Epithelial cell of esophagus (primary cell): ENCODE measurements at regions not wholly inside any gene's neighbourhood (a gene's known extent, or its start where the extent isn't known, plus 50 kb on each side); places are given as distances from the start of the nearest gene placed in this dataset.
A peak's percentile ranks its signal among the peaks of the same experiment; 100 is the strongest.
"Not testable (repeated sequence)": the region's sequence is repeated elsewhere in the genome, so short reads cannot be mapped to it uniquely, and the experiment has no call there.

Experiments
- DNase-seq: peaks from one replicate; pipeline ENCODE4 v3.0.0; 2010; ENCODE audit warnings: low read depth
- H3K4me3 ChIP-seq: 2 replicates; pipeline ENCODE4 v1.5.1; 2011; ENCODE audit warnings: mild to moderate bottlenecking, low read length, control low read depth
- CTCF ChIP-seq: IDR thresholded peaks from 2 replicates; pipeline ENCODE4 v1.5.1; 2011; ENCODE audit warnings: low read depth, mild to moderate bottlenecking, low read length, control low read depth, inconsistent platforms; ENCODE audit not compliant: insufficient read depth; ENCODE audit errors: missing control alignments

DNA sequence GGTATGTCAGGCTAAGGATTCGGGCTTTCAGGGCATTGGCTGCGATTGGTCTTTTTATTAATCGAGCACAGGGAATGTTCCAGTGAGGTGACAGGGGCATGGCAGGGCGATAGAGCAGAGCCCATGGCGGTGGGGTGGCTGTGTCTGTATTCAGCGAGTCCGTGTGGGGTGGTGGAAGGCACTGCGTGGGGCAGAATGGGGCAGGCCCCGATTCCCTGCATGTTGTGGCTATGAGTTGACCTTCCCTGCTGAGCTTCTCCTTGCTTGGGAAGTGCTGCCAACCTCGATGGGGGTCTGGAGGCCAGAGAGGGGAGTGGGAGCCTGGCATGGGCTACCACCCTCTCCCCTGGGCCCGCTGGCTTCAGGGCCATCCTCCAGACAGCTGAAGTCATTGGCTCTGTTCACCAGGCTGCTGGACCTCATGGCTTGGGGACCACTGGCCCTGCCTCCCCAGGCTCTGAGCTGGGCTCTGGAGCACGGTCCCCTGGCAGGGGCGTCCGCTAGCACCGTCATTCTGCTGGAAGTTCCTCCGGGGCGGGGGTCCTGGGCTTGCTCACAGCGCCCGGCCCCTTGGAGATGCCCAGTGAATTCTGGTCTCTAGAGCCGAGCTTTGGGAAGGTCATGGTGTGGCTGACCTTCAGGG lies 92.1 kb downstream of the NPIPB11 start:
- H3K4me3 ChIP-seq: no peak overlapping the region
- no peak for TF ChIP-seq CTCF
- DNase-seq: no peak

DNA sequence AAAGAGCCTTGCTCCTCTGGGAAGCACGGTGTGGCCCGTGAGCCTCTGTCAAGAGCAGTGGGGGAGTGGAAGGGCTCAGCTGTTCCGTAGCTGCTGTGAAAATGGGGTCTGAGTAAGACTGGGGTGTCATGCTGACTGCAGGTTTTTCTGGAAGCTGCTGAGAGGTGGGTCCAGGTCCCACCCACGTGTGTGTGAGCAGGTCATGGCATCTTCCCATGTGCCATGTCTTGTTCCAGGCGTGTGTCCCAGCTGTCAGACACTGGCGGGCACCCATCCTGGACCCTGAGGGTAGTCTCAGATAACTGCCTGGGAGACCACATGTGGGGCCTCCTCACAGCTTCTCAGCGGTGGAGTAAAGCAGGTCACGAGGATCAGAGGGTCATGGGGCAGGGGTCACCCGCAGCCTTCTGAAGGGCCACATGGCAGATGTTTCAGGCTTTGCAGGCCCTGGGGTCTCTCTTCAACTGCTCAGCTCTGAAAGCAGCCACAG lies 92.9 kb downstream of the NPIPB11 start:
- DNase-seq: no peak
- no peak overlapping the region for H3K4me3 ChIP-seq
- no peak for TF ChIP-seq CTCF

- H3K4me3 ChIP-seq: no peak overlapping the region
- TF ChIP-seq CTCF: no peak
- no peak for DNase-seq
Measured at GRCh38 chr16:29312835-29313558, 93.5 kb downstream of the NPIPB11 start.

DNA sequence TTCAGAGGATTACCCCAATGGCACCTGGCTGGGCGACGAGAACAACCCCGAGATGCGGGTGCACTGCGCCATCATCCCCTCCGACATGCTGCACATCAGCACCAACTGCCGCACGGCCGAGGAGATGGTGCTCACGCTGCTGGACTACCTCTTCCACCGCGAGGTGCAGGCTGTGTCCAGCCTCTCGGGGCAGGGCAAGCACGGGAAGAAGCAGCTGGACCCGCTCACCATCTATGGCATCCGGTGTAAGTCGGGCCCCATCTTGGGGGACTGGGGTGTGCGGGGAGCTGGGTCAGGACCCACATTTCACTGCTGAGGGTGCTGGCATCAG lies 94.2 kb downstream of the NPIPB11 start:
- H3K4me3 ChIP-seq, DNase-seq: not testable (repeated sequence)

- no peak for TF ChIP-seq CTCF
- DNase-seq: no peak
- no peak overlapping the region for H3K4me3 ChIP-seq
Measured at GRCh38 chr16:29311461-29312344, 94.8 kb downstream of the NPIPB11 start.

DNA sequence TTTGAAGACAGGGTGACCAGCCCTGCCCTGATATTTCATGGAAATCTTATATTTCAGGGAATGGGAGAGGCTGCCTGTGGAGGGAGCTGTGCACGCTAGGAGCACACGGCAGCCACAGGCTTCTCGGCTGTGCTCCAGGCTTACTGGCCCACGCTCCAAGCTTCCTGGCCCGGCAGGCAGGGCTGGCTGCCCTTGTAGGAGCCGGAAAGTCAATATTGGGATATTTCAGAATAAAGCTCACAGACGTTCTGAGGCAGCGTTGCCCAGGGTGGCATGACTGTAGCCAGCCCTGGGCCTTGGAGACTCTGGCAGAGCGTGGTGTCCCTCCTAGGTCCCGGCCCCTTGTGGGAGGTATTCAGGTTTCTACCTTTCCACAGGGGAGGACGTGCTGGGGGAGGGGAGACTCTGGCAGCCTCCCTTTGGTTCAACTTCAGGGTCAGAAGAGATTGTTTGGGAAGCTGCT lies 95.6 kb downstream of the NPIPB11 start:
- TF ChIP-seq CTCF: peak; percentile 3
- H3K4me3 ChIP-seq: no peak overlapping the region
- DNase-seq: no peak

DNA sequence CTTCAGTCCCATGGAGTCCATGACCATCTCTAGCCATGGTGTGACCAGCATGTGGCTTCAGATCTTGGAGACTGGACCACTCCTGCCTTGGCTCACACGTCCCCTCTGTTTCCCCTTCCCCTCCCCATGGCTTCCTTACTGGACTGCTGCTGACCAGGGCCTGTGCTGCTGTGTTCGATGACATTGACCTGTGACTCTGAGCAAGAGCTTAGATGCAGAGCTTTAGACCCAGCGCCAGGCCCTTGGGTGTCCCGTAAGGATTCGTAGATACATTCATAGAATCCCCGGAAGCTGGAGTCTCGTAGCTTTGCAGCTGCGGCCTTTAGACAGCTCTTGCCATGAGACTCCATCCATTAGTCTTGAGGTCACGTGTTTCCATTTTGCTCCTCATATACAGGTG lies 96.3 kb downstream of the NPIPB11 start:
- H3K4me3 ChIP-seq, DNase-seq: not testable (repeated sequence)

- not testable (repeated sequence) for DNase-seq, H3K4me3 ChIP-seq
Measured at GRCh38 chr16:29309601-29310000, 96.9 kb downstream of the NPIPB11 start.
